H1 (cell line): ENCODE measurements at regions not wholly inside any gene's neighbourhood (a gene's known extent, or its start where the extent isn't known, plus 50 kb on each side); places are given as distances from the start of the nearest gene placed in this dataset.

Experiments
- CTCF ChIA-PET: fragments of 300-600 bp; sonication (Branson Sonifier 250); formaldehyde crosslinking; loops from one replicate; lab custom pipeline; 2021; ENCODE audit not compliant: partially characterized antibody; lab: Charles Lee
- POLR2A ChIA-PET: fragments of 300-600 bp; sonication (Branson Sonifier 250); formaldehyde crosslinking; loops from one replicate; lab custom pipeline; 2021; ENCODE audit warnings: inconsistent platforms; ENCODE audit not compliant: partially characterized antibody; lab: Charles Lee
- DNase-seq, 2 experiments: peaks; one replicate each; pipeline versions ENCODE4 v3.0.0 to v3.0.0-alpha.2; 2010 to 2022; ENCODE audit warnings: low spot score in 2 of 2, low read depth in 1 of 2, mixed read lengths in 1 of 2
- FAIRE-seq: peaks from 2 replicates; lab custom pipeline; 2011; peaks lifted over from hg19 to GRCh38; lab: Jason Lieb, UNC
- H2AFZ ChIP-seq: 2 replicates; pipeline ENCODE4 v1.8.1; 2012; ENCODE audit warnings: low read length, inconsistent platforms
- H2AK5ac ChIP-seq: 2 replicates; pipeline ENCODE4 v1.6.1; 2013; ENCODE audit warnings: low read depth, low read length
- H2BK120ac ChIP-seq: replicated peaks from 2 replicates; pipeline ENCODE3; 2013; ENCODE audit warnings: low read depth, low read length, inconsistent platforms
- H2BK12ac ChIP-seq: 2 replicates; pipeline ENCODE4 v1.6.1; 2013; ENCODE audit warnings: low read depth, low read length
- H2BK15ac ChIP-seq: 2 replicates; pipeline ENCODE4 v1.6.1; 2013; ENCODE audit warnings: low read length
- H2BK20ac ChIP-seq: 2 replicates; pipeline ENCODE4 v1.6.1; 2013; ENCODE audit warnings: low read length
- H2BK5ac ChIP-seq: 2 replicates; pipeline ENCODE4 v1.6.1; 2013; ENCODE audit warnings: low read depth, low read length
- H3K14ac ChIP-seq: 2 replicates; pipeline ENCODE4 v1.6.1; 2013; ENCODE audit warnings: inconsistent platforms; ENCODE audit not compliant: insufficient read length
- H3K18ac ChIP-seq: 2 replicates; pipeline ENCODE4 v1.6.1; 2013; ENCODE audit warnings: low read length; ENCODE audit errors: extremely low read depth
- H3K23ac ChIP-seq: 2 replicates; pipeline ENCODE4 v1.6.1; 2013; ENCODE audit warnings: inconsistent platforms; ENCODE audit not compliant: insufficient read length
- H3K23me2 ChIP-seq: 2 replicates; pipeline ENCODE4 v1.6.1; 2013; ENCODE audit warnings: low read depth, low read length
- H3K27ac ChIP-seq: 2 replicates; pipeline ENCODE4 v1.6.1; 2011; ENCODE audit warnings: low read depth, low read length, inconsistent platforms
- H3K27me3 ChIP-seq, 4 experiments: replicated peaks in 1 of 4; 1 replicate in 1 of 4; 2 replicates in 3 of 4; pipeline versions ENCODE4 v1.6.1 to v1.8.1; 2011 to 2013; ENCODE audit warnings: low read length in 3 of 4, mild to moderate bottlenecking in 3 of 4, inconsistent platforms in 2 of 4, mixed read lengths in 2 of 4, moderate library complexity in 1 of 4; ENCODE audit not compliant: control insufficient read depth in 3 of 4, insufficient read depth in 3 of 4; ENCODE audit errors: extremely low read depth in 1 of 4
- H3K36me3 ChIP-seq, 4 experiments: 2 replicates each; pipeline versions ENCODE4 v1.6.1 to v1.8.1; 2011 to 2013; ENCODE audit warnings: mild to moderate bottlenecking in 4 of 4, low read length in 3 of 4, moderate library complexity in 2 of 4, control low read depth in 1 of 4, inconsistent platforms in 1 of 4; ENCODE audit not compliant: insufficient read depth in 4 of 4, control insufficient read depth in 2 of 4
- H3K4ac ChIP-seq: replicated peaks from 2 replicates; pipeline ENCODE3; 2013; ENCODE audit warnings: low read length, low read depth, mixed read lengths, inconsistent platforms; ENCODE audit not compliant: insufficient read length
- H3K4me1 ChIP-seq, 4 experiments: replicated peaks in 1 of 4; 1 replicate in 1 of 4; 2 replicates in 3 of 4; pipeline versions ENCODE4 v1.6.1 to v1.8.1; 2011 to 2013; ENCODE audit warnings: low read length in 3 of 4, inconsistent platforms in 2 of 4, mixed read lengths in 1 of 4; ENCODE audit not compliant: insufficient read depth in 4 of 4, control insufficient read depth in 3 of 4
- H3K4me2 ChIP-seq, 2 experiments: 2 replicates each; pipeline versions ENCODE4 v1.6.1 to v1.8.1; 2011 to 2013; ENCODE audit warnings: low read depth in 2 of 2, low read length in 2 of 2, control low read depth in 1 of 2, inconsistent platforms in 1 of 2, mild to moderate bottlenecking in 1 of 2; ENCODE audit not compliant: insufficient read depth in 1 of 2
- H3K4me3 ChIP-seq, 4 experiments: fragments of 200-600, 300-600 bp in 1 of 4; sonication (generic), shearing (Covaris generic), sonication (Bioruptor Twin) in 1 of 4; 2 replicates each; pipeline versions ENCODE4 v1.5.1 to v1.8.1; 2011 to 2016; ENCODE audit warnings: low read length in 4 of 4, low read depth in 3 of 4, control low read depth in 2 of 4, inconsistent platforms in 2 of 4, mild to moderate bottlenecking in 2 of 4, mixed read lengths in 1 of 4, moderate library complexity in 1 of 4; ENCODE audit not compliant: insufficient read depth in 2 of 4; ENCODE audit errors: extremely low read depth in 1 of 4
- H3K56ac ChIP-seq: replicated peaks from 2 replicates; pipeline ENCODE3; 2013; ENCODE audit warnings: low read depth, mild to moderate bottlenecking, mixed read lengths, low read length, inconsistent platforms; ENCODE audit not compliant: insufficient read length
- H3K79me1 ChIP-seq: 2 replicates; pipeline ENCODE4 v1.6.1; 2013; ENCODE audit warnings: low read depth, low read length, control low read depth
- H3K79me2 ChIP-seq, 2 experiments: 2 replicates each; pipeline versions ENCODE4 v1.6.1 to v1.8.1; 2012 to 2013; ENCODE audit warnings: low read length in 2 of 2, mild to moderate bottlenecking in 2 of 2, inconsistent platforms in 1 of 2; ENCODE audit not compliant: insufficient read depth in 2 of 2, control insufficient read depth in 1 of 2
- H3K9ac ChIP-seq, 4 experiments: replicated peaks in 1 of 4; 1 replicate in 1 of 4; 2 replicates in 3 of 4; pipeline versions ENCODE4 v1.6.1 to v1.8.1; 2011 to 2013; ENCODE audit warnings: low read depth in 3 of 4, low read length in 3 of 4, control low read depth in 2 of 4, mild to moderate bottlenecking in 2 of 4, moderate library complexity in 2 of 4, inconsistent platforms in 1 of 4; ENCODE audit errors: extremely low read depth in 1 of 4
- H3K9me3 ChIP-seq, 2 experiments: 2 replicates each; pipeline versions ENCODE4 v1.6.1 to v1.8.1; 2012 to 2013; ENCODE audit warnings: mild to moderate bottlenecking in 2 of 2, moderate library complexity in 2 of 2, control low read depth in 1 of 2, inconsistent platforms in 1 of 2, low read depth in 1 of 2, low read length in 1 of 2, mixed read lengths in 1 of 2; ENCODE audit not compliant: insufficient read depth in 2 of 2
- H4K20me1 ChIP-seq, 2 experiments: replicated peaks in 1 of 2; 2 replicates each; pipeline versions ENCODE3 to v1.8.1; 2011 to 2013; ENCODE audit warnings: inconsistent platforms in 2 of 2, low read length in 2 of 2, mild to moderate bottlenecking in 1 of 2; ENCODE audit not compliant: insufficient read depth in 2 of 2, control insufficient read depth in 1 of 2
- H4K5ac ChIP-seq: 2 replicates; pipeline ENCODE4 v1.6.1; 2013; ENCODE audit warnings: low read length, low read depth, mixed read lengths, inconsistent platforms; ENCODE audit not compliant: insufficient read length
- H4K8ac ChIP-seq: 2 replicates; pipeline ENCODE4 v1.8.0; 2013; ENCODE audit warnings: mild to moderate bottlenecking, moderate library complexity, low read length, inconsistent platforms; ENCODE audit not compliant: insufficient read depth; ENCODE audit errors: extremely low read depth
- H4K91ac ChIP-seq: replicated peaks from 2 replicates; pipeline ENCODE3; 2013; ENCODE audit warnings: low read length, mixed read lengths, inconsistent platforms; ENCODE audit not compliant: insufficient read length
- JUN ChIP-seq: IDR thresholded peaks from 2 replicates; pipeline ENCODE4 v1.6.1; 2011; ENCODE audit warnings: low read depth, mild to moderate bottlenecking, improper control_type of control experiment, low read length
- MAFK ChIP-seq: IDR thresholded peaks from 2 replicates; pipeline ENCODE4 v1.6.1; 2012; ENCODE audit warnings: low read depth, mild to moderate bottlenecking, improper control_type of control experiment, low read length
- MAX ChIP-seq: IDR thresholded peaks from 2 replicates; pipeline ENCODE4 v1.6.1; 2012; ENCODE audit warnings: inconsistent platforms
- WGBS, 2 experiments: shearing (Covaris generic) in 1 of 2; methylation state at CpG; one replicate each; pipeline versions ENCODE4 v1.1.6 to v1.1.7; 2013 to 2015; ENCODE audit warnings: low lambda C conversion rate in 2 of 2, mixed read lengths in 2 of 2, inconsistent platforms in 1 of 2, low coverage in 1 of 2, missing lambda C conversion rate in 1 of 2; ENCODE audit not compliant: insufficient replicate concordance in 2 of 2, insufficient coverage in 1 of 2, insufficient read length in 1 of 2; ENCODE audit errors: extremely low coverage in 1 of 2, missing lambda C conversion rate in 1 of 2; 5-methylcytosine and 5-hydroxymethylcytosine counted together

- no peak overlapping the region for H3K56ac ChIP-seq
- no peaks in the 10 kb centered on the region for H3K36me3 ChIP-seq
- FAIRE-seq (no peak), DNase-seq (no peak)
- no peak overlapping the region for H3K23ac ChIP-seq
- no peak overlapping the region for H2AK5ac ChIP-seq
- H4K91ac ChIP-seq = no peak overlapping the region
- no peak overlapping the region for H2BK12ac ChIP-seq
- H4K8ac ChIP-seq = no peak overlapping the region
- H3K4ac ChIP-seq = no peak overlapping the region
- H3K79me1 ChIP-seq = no peaks in the 10 kb centered on the region
- 97% methylated on average over 4 of the region's 4 CpGs; no CpG with 5 or more reads in 1 of the 2 experiments for WGBS, 2 experiments
- H2BK120ac ChIP-seq = no peak overlapping the region
- no peaks in the 10 kb centered on the region for H3K23me2 ChIP-seq
- no peak overlapping the region for H3K9ac ChIP-seq
- H3K4me2 ChIP-seq = no peak overlapping the region
- POLR2A ChIA-PET = no interaction called here
- no peak overlapping the region for H4K5ac ChIP-seq
- H3K4me1 ChIP-seq = peaks cover 0 to 5% (median 0%) of the 10 kb centered on the region in 4 experiments; a peak in 1 of 7 replicates
- H2AFZ ChIP-seq = no peak overlapping the region
- no peaks in the 10 kb centered on the region for H3K79me2 ChIP-seq
- H2BK5ac ChIP-seq = no peak overlapping the region
- H3K27ac ChIP-seq = no peak overlapping the region
- H4K20me1 ChIP-seq = no peaks in the 10 kb centered on the region
- H3K14ac ChIP-seq = no peak overlapping the region
- no peak for TF ChIP-seq JUN
- TF ChIP-seq MAX = no peak
- TF ChIP-seq MAFK = peak; percentile 30; the same call in 1 of the 2 replicates
- TF ChIP-seq, all 59 proteins: peak for 1
- Histone ChIP-seq H3K27me3 (no peaks in the 10 kb centered on the region), H2BK15ac (no peak overlapping the region), H3K18ac (no peak overlapping the region), H3K4me3 (no peak overlapping the region), H3K9me3 (no peaks in the 10 kb centered on the region), H2BK20ac (no peak overlapping the region)
- CTCF ChIA-PET = no interaction called here
These were observed 712.4 kb downstream of the GATA3 start for GRCh38 chr10:8766899-8767298.
